Keratinocyte (primary cell): ENCODE measurements at regions not wholly inside any gene's neighbourhood (a gene's known extent, or its start where the extent isn't known, plus 50 kb on each side); places are given as distances from the start of the nearest gene placed in this dataset.

Experiments
- DNase-seq: peaks from one replicate; pipeline ENCODE4 v3.0.0-alpha.2; 2011; ENCODE audit warnings: low read depth, missing footprints, low spot score
- FAIRE-seq: peaks from 2 replicates; lab custom pipeline; 2011; peaks lifted over from hg19 to GRCh38; lab: Jason Lieb, UNC
- H2AFZ ChIP-seq: 2 replicates; pipeline ENCODE4 v1.6.0; 2012; ENCODE audit warnings: low read length, control low read depth, inconsistent platforms; ENCODE audit not compliant: control insufficient read depth
- H3K27ac ChIP-seq: 2 replicates; pipeline ENCODE4 v1.5.1; 2011; ENCODE audit warnings: low read length; ENCODE audit not compliant: control insufficient read depth, insufficient read depth
- H3K27me3 ChIP-seq: 3 replicates; pipeline ENCODE4 v1.6.0; 2011; ENCODE audit warnings: low read length; ENCODE audit not compliant: control insufficient read depth, insufficient read depth; ENCODE audit errors: extremely low read depth
- H3K36me3 ChIP-seq, 2 experiments: 2 replicates in 1 of 2; 3 replicates in 1 of 2; pipeline ENCODE4 v1.5.1; 2011; ENCODE audit warnings: low read length in 2 of 2, mild to moderate bottlenecking in 1 of 2; ENCODE audit not compliant: control insufficient read depth in 2 of 2, insufficient read depth in 2 of 2; ENCODE audit errors: extremely low read depth in 1 of 2
- H3K4me1 ChIP-seq: 3 replicates; pipeline ENCODE4 v1.5.1; 2011; ENCODE audit warnings: low read length; ENCODE audit not compliant: control insufficient read depth, insufficient read depth; ENCODE audit errors: extremely low read depth
- H3K4me2 ChIP-seq: 3 replicates; pipeline ENCODE4 v1.6.0; 2011; ENCODE audit warnings: low read depth, low read length; ENCODE audit not compliant: control insufficient read depth, insufficient read depth; ENCODE audit errors: extremely low read depth
- H3K4me3 ChIP-seq, 3 experiments: fragments of 200-600 bp in 1 of 3; sonication (generic) in 1 of 3; 2 replicates in 2 of 3; 3 replicates in 1 of 3; pipeline ENCODE4 v1.5.1; 2011 to 2016; ENCODE audit warnings: low read length in 3 of 3, mild to moderate bottlenecking in 3 of 3, control low read depth in 2 of 3, inconsistent platforms in 1 of 3, low read depth in 1 of 3, mixed read lengths in 1 of 3, mixed run types in 1 of 3, moderate library complexity in 1 of 3; ENCODE audit not compliant: control insufficient read depth in 2 of 3, insufficient read depth in 2 of 3; ENCODE audit errors: extremely low read depth in 1 of 3
- H3K79me2 ChIP-seq: 2 replicates; pipeline ENCODE4 v1.6.0; 2012; ENCODE audit warnings: low read length; ENCODE audit not compliant: control insufficient read depth, insufficient read depth
- H3K9ac ChIP-seq: 3 replicates; pipeline ENCODE4 v1.6.0; 2011; ENCODE audit warnings: low read length; ENCODE audit not compliant: control insufficient read depth, insufficient read depth; ENCODE audit errors: extremely low read depth
- H3K9me1 ChIP-seq: 3 replicates; pipeline ENCODE4 v1.6.0; 2011; ENCODE audit warnings: low read length; ENCODE audit not compliant: control insufficient read depth, insufficient read depth; ENCODE audit errors: extremely low read depth
- H3K9me3 ChIP-seq: 2 replicates; pipeline ENCODE4 v1.5.1; 2012; ENCODE audit warnings: low read depth, low read length; ENCODE audit not compliant: control insufficient read depth
- H4K20me1 ChIP-seq: 3 replicates; pipeline ENCODE4 v1.6.0; 2011; ENCODE audit warnings: low read length; ENCODE audit not compliant: control insufficient read depth, insufficient read depth; ENCODE audit errors: extremely low read depth
- CTCF ChIP-seq, 3 experiments: IDR thresholded peaks in 1 of 3; conservative IDR thresholded peaks in 1 of 3; optimal IDR thresholded peaks in 1 of 3; 2 replicates in 2 of 3; 3 replicates in 1 of 3; pipeline versions ENCODE3 to v1.5.1; 2011; ENCODE audit warnings: low read length in 3 of 3, mild to moderate bottlenecking in 3 of 3, moderate library complexity in 2 of 3, control low read depth in 1 of 3, inconsistent platforms in 1 of 3; ENCODE audit not compliant: insufficient read depth in 2 of 3; ENCODE audit errors: extremely low read depth in 1 of 3
- EZH2 ChIP-seq: IDR thresholded peaks from one replicate; pipeline ENCODE4 v1.6.1; 2012; ENCODE audit warnings: inconsistent platforms, mild to moderate bottlenecking, low read length, moderate library complexity
- dilution Hi-C: fragments of 300-500 bp; cut with MboI; formaldehyde crosslinking; loops from one replicate; pipeline ENCODE4 v1.7.0; 2020; ENCODE audit warnings: low sequenced_read_pairs; ENCODE audit not compliant: extremely low pct_ligation_motif_present

GRCh38 chr13:105273665-105274222 is 1261.7 kb downstream of the EFNB2 start:
- Histone ChIP-seq H2AFZ (no peak overlapping the region), H4K20me1 (no peaks in the 10 kb centered on the region), H3K4me2 (no peak overlapping the region), H3K4me3 (no peak overlapping the region), H3K27me3 (no peaks in the 10 kb centered on the region), H3K9ac (no peak overlapping the region), H3K36me3 (no peaks in the 10 kb centered on the region), H3K9me3 (no peaks in the 10 kb centered on the region), H3K79me2 (no peaks in the 10 kb centered on the region), H3K9me1 (no peaks in the 10 kb centered on the region), H3K4me1 (no peaks in the 10 kb centered on the region), H3K27ac (no peak overlapping the region)
- FAIRE-seq (no peak), DNase-seq (no peak)
- dilution Hi-C loops: no loop called here
- TF ChIP-seq CTCF (optimal IDR thresholded peaks at IDR 0.05 in 1 of 3, IDR thresholded peaks at IDR 0.05 in 1 of 3, conservative IDR thresholded peaks at IDR 0.05 in 1 of 3; ENCODE audit: extremely low read depth in 1 of 3, insufficient read depth in 2 of 3, low read length in 3 of 3) (no peak), EZH2 (no peak)

- H3K27me3 ChIP-seq: no peaks in the 10 kb centered on the region
- no peaks in the 10 kb centered on the region for H3K4me1 ChIP-seq
- no peak overlapping the region for H3K9ac ChIP-seq
- H2AFZ ChIP-seq: no peak overlapping the region
- DNase-seq (no peak), FAIRE-seq (no peak)
- no peaks in the 10 kb centered on the region for H3K9me1 ChIP-seq
- no peaks in the 10 kb centered on the region for H4K20me1 ChIP-seq
- no peaks in the 10 kb centered on the region for H3K9me3 ChIP-seq
- dilution Hi-C loops: no loop called here
- no peak overlapping the region for H3K4me2 ChIP-seq
- H3K4me3 ChIP-seq: no peak overlapping the region
- H3K36me3 ChIP-seq: no peaks in the 10 kb centered on the region
- H3K79me2 ChIP-seq: no peaks in the 10 kb centered on the region
- H3K27ac ChIP-seq: no peak overlapping the region
- TF ChIP-seq EZH2: no peak
- TF ChIP-seq CTCF (optimal IDR thresholded peaks at IDR 0.05 in 1 of 3, IDR thresholded peaks at IDR 0.05 in 1 of 3, conservative IDR thresholded peaks at IDR 0.05 in 1 of 3; ENCODE audit: extremely low read depth in 1 of 3, insufficient read depth in 2 of 3, low read length in 3 of 3): no peak
Observed at GRCh38 chr13:105272660-105273631, 1262.5 kb downstream of the EFNB2 start.
